SK-N-SH (cell line): ENCODE measurements at regions not wholly inside any gene's neighbourhood (a gene's known extent, or its start where the extent isn't known, plus 50 kb on each side); places are given as distances from the start of the nearest gene placed in this dataset.

Experiments
- CTCF ChIP-seq: fragments of 200-600 bp; sonication (generic); IDR thresholded peaks from 2 replicates; pipeline ENCODE4 v1.6.1; 2017; ENCODE audit warnings: antibody characterized with exemption, mild to moderate bottlenecking, moderate library complexity
- EP300 ChIP-seq, 2 experiments: IDR thresholded peaks; 2 replicates each; pipeline versions ENCODE4 v1.4.0 to v1.6.1; 2012; ENCODE audit warnings: borderline replicate concordance in 1 of 2, low read depth in 1 of 2, low read length in 1 of 2
- EZH2phosphoT487 ChIP-seq: fragments of 200-600 bp; sonication (generic); IDR thresholded peaks from 2 replicates; pipeline ENCODE4 v1.6.1; 2017; ENCODE audit warnings: low read depth, mixed run types, mild to moderate bottlenecking, antibody characterized with exemption, moderate library complexity, borderline replicate concordance
- GABPA ChIP-seq: IDR thresholded peaks from 2 replicates; pipeline ENCODE4 v1.4.0; 2012; ENCODE audit warnings: low read depth, mild to moderate bottlenecking
- JUND ChIP-seq: IDR thresholded peaks from 2 replicates; pipeline ENCODE4 v1.4.0; 2012
- MEF2A ChIP-seq: IDR thresholded peaks from 2 replicates; pipeline ENCODE4 v1.4.0; 2012; ENCODE audit warnings: low read depth, borderline replicate concordance
- MXI1 ChIP-seq: IDR thresholded peaks from 2 replicates; pipeline ENCODE4 v1.6.1; 2012; ENCODE audit warnings: mild to moderate bottlenecking, low read depth, low read length, improper control_type of control experiment
- NRF1 ChIP-seq: IDR thresholded peaks from 2 replicates; pipeline ENCODE4 v1.6.1; 2012; ENCODE audit warnings: low read depth, mild to moderate bottlenecking, low read length
- PBX3 ChIP-seq: IDR thresholded peaks from 2 replicates; pipeline ENCODE4; 2012
- POLR2AphosphoS5 ChIP-seq: IDR thresholded peaks from 2 replicates; pipeline ENCODE4 v1.6.1; 2012; ENCODE audit warnings: low read depth, low read length
- RAD21 ChIP-seq: IDR thresholded peaks from 2 replicates; pipeline ENCODE4 v1.6.1; 2012; ENCODE audit warnings: mild to moderate bottlenecking, low read length
- TAF1 ChIP-seq: IDR thresholded peaks from 2 replicates; pipeline ENCODE4 v1.6.1; 2012; ENCODE audit warnings: low read depth, mild to moderate bottlenecking, low read length, moderate library complexity, borderline replicate concordance
- YY1 ChIP-seq: IDR thresholded peaks from 2 replicates; pipeline ENCODE4 v1.4.0; 2012; ENCODE audit warnings: low read depth, mild to moderate bottlenecking

- no peak for TF ChIP-seq CTCF
- TF ChIP-seq JUND = no peak
- no peak for TF ChIP-seq MXI1
- no peak for TF ChIP-seq EZH2phosphoT487
- no peak for TF ChIP-seq RAD21
- no peak for TF ChIP-seq GABPA
- no peak for TF ChIP-seq YY1
- TF ChIP-seq TAF1 = no peak
- TF ChIP-seq EP300 (IDR thresholded peaks at IDR 0.05; ENCODE audit: borderline replicate concordance in 1 of 2, low read depth in 1 of 2, low read length in 1 of 2) = no peak
- no peak for TF ChIP-seq POLR2AphosphoS5
- no peak for TF ChIP-seq MEF2A
- no peak for TF ChIP-seq PBX3
- TF ChIP-seq NRF1 = no peak
Observed at GRCh38 chr13:65275108-65275507, 1955.0 kb downstream of the PCDH9 start.
